ENCODE measurements at regions not wholly inside any gene's neighbourhood (a gene's known extent, or its start where the extent isn't known, plus 50 kb on each side); places are given as distances from the start of the nearest gene placed in this dataset.

- Mint-ChIP-seq H3K4me3 (no peak overlapping the region), H3K27ac (no peak overlapping the region), H3K9me3 (no peaks in the 10 kb centered on the region), H3K4me1 (peaks cover 4 to 5% of the 10 kb centered on the region in 2 experiments), H3K36me3 (ENCODE audit: insufficient read depth in 1 of 3, low read depth in 3 of 3) (no peaks in the 10 kb centered on the region), H3K27me3 (ENCODE audit: low read depth) (no peaks in the 10 kb centered on the region)
- H2BK12ac ChIP-seq (ENCODE audit: insufficient read length, low read depth, low read length): no peak overlapping the region
- H3K27ac ChIP-seq (ENCODE audit: insufficient read length, low read depth, low read length): no peak overlapping the region
- H2BK5ac ChIP-seq (ENCODE audit: insufficient read length, low read length): no peak overlapping the region
- no peaks in the 10 kb centered on the region for H3K4me1 ChIP-seq (ENCODE audit: insufficient read depth, low read length)
- H2BK15ac ChIP-seq (ENCODE audit: low read depth, low read length): no peak overlapping the region
- H3K56ac ChIP-seq (ENCODE audit: insufficient read length, low read depth, low read length): no peak overlapping the region
- no peak for TF ChIP-seq CTCF (conservative IDR thresholded peaks at IDR 0.05)
- no peak overlapping the region for H3T11ph ChIP-seq (ENCODE audit: low read length)
- H2BK20ac ChIP-seq (ENCODE audit: low read depth, low read length, poor library complexity, severe bottlenecking): no peak overlapping the region
- no peak for DNase-seq
- no peaks in the 10 kb centered on the region for H3K9me3 ChIP-seq (ENCODE audit: control insufficient read depth, low read depth, low read length)
- H4K91ac ChIP-seq (ENCODE audit: insufficient read length, low read depth, low read length): no peak overlapping the region
- H4K20me1 ChIP-seq (ENCODE audit: control insufficient read depth, insufficient read depth, insufficient read length): no peaks in the 10 kb centered on the region
- H4K5ac ChIP-seq (ENCODE audit: insufficient read length, low read depth, low read length): no peak overlapping the region
- no peak overlapping the region for H2BK120ac ChIP-seq (ENCODE audit: low read depth, low read length, poor library complexity, severe bottlenecking)
- no peak overlapping the region for H3K4ac ChIP-seq (ENCODE audit: low read depth, low read length)
- H4K8ac ChIP-seq (replicated peaks; ENCODE audit: insufficient read length, low read depth, low read length): no peak overlapping the region
- H2AK5ac ChIP-seq (ENCODE audit: insufficient read length, low read length): no peak overlapping the region
- H3K9ac ChIP-seq (ENCODE audit: extremely low read depth, insufficient read length, low read length): no peak overlapping the region
- no CpG with 5 or more reads among the region's 1 CpG for whole genome bisulfite sequencing (ENCODE audit: extremely low coverage, insufficient read length, low lambda C conversion rate)
- no peak overlapping the region for H3K14ac ChIP-seq (ENCODE audit: insufficient read depth, low read length)
- no peak overlapping the region for H3K18ac ChIP-seq (ENCODE audit: insufficient read length, low read depth, low read length)
- no peaks in the 10 kb centered on the region for H3K79me1 ChIP-seq (ENCODE audit: insufficient read depth, low read depth, low read length, poor library complexity, severe bottlenecking)
- no peak overlapping the region for H3K4me2 ChIP-seq (ENCODE audit: insufficient read depth, insufficient read length, low read length)
- no peak overlapping the region for H3K23ac ChIP-seq (ENCODE audit: insufficient read length, low read depth, low read length)
- H3K27me3 ChIP-seq (ENCODE audit: insufficient read depth, low read length): no peaks in the 10 kb centered on the region
- no peaks in the 10 kb centered on the region for H3K79me2 ChIP-seq (ENCODE audit: insufficient read depth, low read length)
- no peaks in the 10 kb centered on the region for H3K23me2 ChIP-seq (ENCODE audit: insufficient read length, low read depth, low read length, poor library complexity, severe bottlenecking)
- no peak overlapping the region for H2AFZ ChIP-seq (ENCODE audit: low read length)
These were observed 92.2 kb upstream of the FAM83B start for GRCh38 chr6:54754406-54754805.

Measured in H9 (cell line).